H1 (cell line): ENCODE measurements at regions not wholly inside any gene's neighbourhood (a gene's known extent, or its start where the extent isn't known, plus 50 kb on each side); places are given as distances from the start of the nearest gene placed in this dataset.
"Not testable (repeated sequence)": the region's sequence is repeated elsewhere in the genome, so short reads cannot be mapped to it uniquely, and the experiment has no call there.

Experiments used
- CTCF ChIA-PET: fragments of 300-600 bp; sonication (Branson Sonifier 250); formaldehyde crosslinking; loops from one replicate; lab custom pipeline; 2021; ENCODE audit not compliant: partially characterized antibody; lab: Charles Lee
- POLR2A ChIA-PET: fragments of 300-600 bp; sonication (Branson Sonifier 250); formaldehyde crosslinking; loops from one replicate; lab custom pipeline; 2021; ENCODE audit warnings: inconsistent platforms; ENCODE audit not compliant: partially characterized antibody; lab: Charles Lee
- DNase-seq, 2 experiments: peaks; one replicate each; pipeline versions ENCODE4 v3.0.0 to v3.0.0-alpha.2; 2010 to 2022; ENCODE audit warnings: low spot score in 2 of 2, low read depth in 1 of 2, mixed read lengths in 1 of 2
- FAIRE-seq: peaks from 2 replicates; lab custom pipeline; 2011; peaks lifted over from hg19 to GRCh38; lab: Jason Lieb, UNC
- H2AFZ ChIP-seq: 2 replicates; pipeline ENCODE4 v1.8.1; 2012; ENCODE audit warnings: low read length, inconsistent platforms
- H2AK5ac ChIP-seq: 2 replicates; pipeline ENCODE4 v1.6.1; 2013; ENCODE audit warnings: low read depth, low read length
- H2BK120ac ChIP-seq: replicated peaks from 2 replicates; pipeline ENCODE3; 2013; ENCODE audit warnings: low read depth, low read length, inconsistent platforms
- H2BK12ac ChIP-seq: 2 replicates; pipeline ENCODE4 v1.6.1; 2013; ENCODE audit warnings: low read depth, low read length
- H2BK15ac ChIP-seq: 2 replicates; pipeline ENCODE4 v1.6.1; 2013; ENCODE audit warnings: low read length
- H2BK20ac ChIP-seq: 2 replicates; pipeline ENCODE4 v1.6.1; 2013; ENCODE audit warnings: low read length
- H2BK5ac ChIP-seq: 2 replicates; pipeline ENCODE4 v1.6.1; 2013; ENCODE audit warnings: low read depth, low read length
- H3K14ac ChIP-seq: 2 replicates; pipeline ENCODE4 v1.6.1; 2013; ENCODE audit warnings: inconsistent platforms; ENCODE audit not compliant: insufficient read length
- H3K18ac ChIP-seq: 2 replicates; pipeline ENCODE4 v1.6.1; 2013; ENCODE audit warnings: low read length; ENCODE audit errors: extremely low read depth
- H3K23ac ChIP-seq: 2 replicates; pipeline ENCODE4 v1.6.1; 2013; ENCODE audit warnings: inconsistent platforms; ENCODE audit not compliant: insufficient read length
- H3K23me2 ChIP-seq: 2 replicates; pipeline ENCODE4 v1.6.1; 2013; ENCODE audit warnings: low read depth, low read length
- H3K27ac ChIP-seq: 2 replicates; pipeline ENCODE4 v1.6.1; 2011; ENCODE audit warnings: low read depth, low read length, inconsistent platforms
- H3K27me3 ChIP-seq, 4 experiments: replicated peaks in 1 of 4; 1 replicate in 1 of 4; 2 replicates in 3 of 4; pipeline versions ENCODE4 v1.6.1 to v1.8.1; 2011 to 2013; ENCODE audit warnings: low read length in 3 of 4, mild to moderate bottlenecking in 3 of 4, inconsistent platforms in 2 of 4, mixed read lengths in 2 of 4, moderate library complexity in 1 of 4; ENCODE audit not compliant: control insufficient read depth in 3 of 4, insufficient read depth in 3 of 4; ENCODE audit errors: extremely low read depth in 1 of 4
- H3K36me3 ChIP-seq, 4 experiments: 2 replicates each; pipeline versions ENCODE4 v1.6.1 to v1.8.1; 2011 to 2013; ENCODE audit warnings: mild to moderate bottlenecking in 4 of 4, low read length in 3 of 4, moderate library complexity in 2 of 4, control low read depth in 1 of 4, inconsistent platforms in 1 of 4; ENCODE audit not compliant: insufficient read depth in 4 of 4, control insufficient read depth in 2 of 4
- H3K4ac ChIP-seq: replicated peaks from 2 replicates; pipeline ENCODE3; 2013; ENCODE audit warnings: low read length, low read depth, mixed read lengths, inconsistent platforms; ENCODE audit not compliant: insufficient read length
- H3K4me1 ChIP-seq, 4 experiments: replicated peaks in 1 of 4; 1 replicate in 1 of 4; 2 replicates in 3 of 4; pipeline versions ENCODE4 v1.6.1 to v1.8.1; 2011 to 2013; ENCODE audit warnings: low read length in 3 of 4, inconsistent platforms in 2 of 4, mixed read lengths in 1 of 4; ENCODE audit not compliant: insufficient read depth in 4 of 4, control insufficient read depth in 3 of 4
- H3K4me2 ChIP-seq, 2 experiments: 2 replicates each; pipeline versions ENCODE4 v1.6.1 to v1.8.1; 2011 to 2013; ENCODE audit warnings: low read depth in 2 of 2, low read length in 2 of 2, control low read depth in 1 of 2, inconsistent platforms in 1 of 2, mild to moderate bottlenecking in 1 of 2; ENCODE audit not compliant: insufficient read depth in 1 of 2
- H3K4me3 ChIP-seq, 4 experiments: fragments of 200-600, 300-600 bp in 1 of 4; sonication (generic), shearing (Covaris generic), sonication (Bioruptor Twin) in 1 of 4; 2 replicates each; pipeline versions ENCODE4 v1.5.1 to v1.8.1; 2011 to 2016; ENCODE audit warnings: low read length in 4 of 4, low read depth in 3 of 4, control low read depth in 2 of 4, inconsistent platforms in 2 of 4, mild to moderate bottlenecking in 2 of 4, mixed read lengths in 1 of 4, moderate library complexity in 1 of 4; ENCODE audit not compliant: insufficient read depth in 2 of 4; ENCODE audit errors: extremely low read depth in 1 of 4
- H3K56ac ChIP-seq: replicated peaks from 2 replicates; pipeline ENCODE3; 2013; ENCODE audit warnings: low read depth, mild to moderate bottlenecking, mixed read lengths, low read length, inconsistent platforms; ENCODE audit not compliant: insufficient read length
- H3K79me1 ChIP-seq: 2 replicates; pipeline ENCODE4 v1.6.1; 2013; ENCODE audit warnings: low read depth, low read length, control low read depth
- H3K79me2 ChIP-seq, 2 experiments: 2 replicates each; pipeline versions ENCODE4 v1.6.1 to v1.8.1; 2012 to 2013; ENCODE audit warnings: low read length in 2 of 2, mild to moderate bottlenecking in 2 of 2, inconsistent platforms in 1 of 2; ENCODE audit not compliant: insufficient read depth in 2 of 2, control insufficient read depth in 1 of 2
- H3K9ac ChIP-seq, 4 experiments: replicated peaks in 1 of 4; 1 replicate in 1 of 4; 2 replicates in 3 of 4; pipeline versions ENCODE4 v1.6.1 to v1.8.1; 2011 to 2013; ENCODE audit warnings: low read depth in 3 of 4, low read length in 3 of 4, control low read depth in 2 of 4, mild to moderate bottlenecking in 2 of 4, moderate library complexity in 2 of 4, inconsistent platforms in 1 of 4; ENCODE audit errors: extremely low read depth in 1 of 4
- H3K9me3 ChIP-seq, 2 experiments: 2 replicates each; pipeline versions ENCODE4 v1.6.1 to v1.8.1; 2012 to 2013; ENCODE audit warnings: mild to moderate bottlenecking in 2 of 2, moderate library complexity in 2 of 2, control low read depth in 1 of 2, inconsistent platforms in 1 of 2, low read depth in 1 of 2, low read length in 1 of 2, mixed read lengths in 1 of 2; ENCODE audit not compliant: insufficient read depth in 2 of 2
- H4K20me1 ChIP-seq, 2 experiments: replicated peaks in 1 of 2; 2 replicates each; pipeline versions ENCODE3 to v1.8.1; 2011 to 2013; ENCODE audit warnings: inconsistent platforms in 2 of 2, low read length in 2 of 2, mild to moderate bottlenecking in 1 of 2; ENCODE audit not compliant: insufficient read depth in 2 of 2, control insufficient read depth in 1 of 2
- H4K5ac ChIP-seq: 2 replicates; pipeline ENCODE4 v1.6.1; 2013; ENCODE audit warnings: low read length, low read depth, mixed read lengths, inconsistent platforms; ENCODE audit not compliant: insufficient read length
- H4K8ac ChIP-seq: 2 replicates; pipeline ENCODE4 v1.8.0; 2013; ENCODE audit warnings: mild to moderate bottlenecking, moderate library complexity, low read length, inconsistent platforms; ENCODE audit not compliant: insufficient read depth; ENCODE audit errors: extremely low read depth
- H4K91ac ChIP-seq: replicated peaks from 2 replicates; pipeline ENCODE3; 2013; ENCODE audit warnings: low read length, mixed read lengths, inconsistent platforms; ENCODE audit not compliant: insufficient read length
- WGBS, 2 experiments: shearing (Covaris generic) in 1 of 2; methylation state at CpG; one replicate each; pipeline versions ENCODE4 v1.1.6 to v1.1.7; 2013 to 2015; ENCODE audit warnings: low lambda C conversion rate in 2 of 2, mixed read lengths in 2 of 2, inconsistent platforms in 1 of 2, low coverage in 1 of 2, missing lambda C conversion rate in 1 of 2; ENCODE audit not compliant: insufficient replicate concordance in 2 of 2, insufficient coverage in 1 of 2, insufficient read length in 1 of 2; ENCODE audit errors: extremely low coverage in 1 of 2, missing lambda C conversion rate in 1 of 2; 5-methylcytosine and 5-hydroxymethylcytosine counted together

DNA sequence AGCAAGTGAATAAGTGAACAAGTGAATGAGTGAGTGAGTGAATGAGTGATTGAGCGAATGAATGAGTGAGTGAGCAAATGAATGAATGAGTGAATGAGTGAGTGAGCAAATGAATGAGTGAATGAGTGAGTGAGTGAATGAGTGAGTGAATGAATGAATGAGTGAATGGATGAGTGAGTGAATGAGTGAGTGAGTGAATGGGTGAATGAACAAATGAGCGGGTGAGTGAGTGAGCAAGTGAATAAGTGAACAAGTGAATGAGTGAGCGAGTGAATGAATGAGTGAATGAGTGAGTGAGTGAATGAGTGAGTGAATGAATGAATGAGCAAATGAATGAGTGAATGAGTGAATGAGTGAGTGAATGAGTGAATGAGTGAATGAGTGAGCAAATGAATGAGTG is 74.0 kb upstream of the LRPAP1 start:
- H3K27me3 ChIP-seq, H2BK15ac ChIP-seq, H3K4me1 ChIP-seq, H2BK5ac ChIP-seq, H3K9ac ChIP-seq, H3K79me1 ChIP-seq, H3K4ac ChIP-seq, H3K18ac ChIP-seq, H4K20me1 ChIP-seq, H2AK5ac ChIP-seq, H2BK12ac ChIP-seq, H3K4me2 ChIP-seq, H2BK120ac ChIP-seq, CTCF ChIA-PET, H4K91ac ChIP-seq, H3K79me2 ChIP-seq, H3K14ac ChIP-seq, H3K56ac ChIP-seq, POLR2A ChIA-PET, DNase-seq, H3K36me3 ChIP-seq, FAIRE-seq, H3K27ac ChIP-seq, H3K4me3 ChIP-seq, H2AFZ ChIP-seq, H3K9me3 ChIP-seq, H4K5ac ChIP-seq, H2BK20ac ChIP-seq, H4K8ac ChIP-seq, H3K23ac ChIP-seq: not testable (repeated sequence)
- H3K23me2 ChIP-seq = peaks cover 13% of the 10 kb centered on the region; the same call in 1 of the 2 replicates
- 87% methylated on average over 3 of the region's 3 CpGs; no CpG with 5 or more reads in 1 of the 2 experiments for WGBS, 2 experiments
